GM23248 (cell line): ENCODE measurements at regions not wholly inside any gene's neighbourhood (a gene's known extent, or its start where the extent isn't known, plus 50 kb on each side); places are given as distances from the start of the nearest gene placed in this dataset.

Experiments used
- EZH2 ChIP-seq: fragments of 200-600 bp; sonication (generic); IDR thresholded peaks from 2 replicates; pipeline ENCODE4 v1.6.1; 2018; ENCODE audit warnings: antibody characterized with exemption, mild to moderate bottlenecking; ENCODE audit not compliant: insufficient read depth, poor library complexity, severe bottlenecking
- EZH2phosphoT487 ChIP-seq: fragments of 200-600 bp; sonication (generic); IDR thresholded peaks from 2 replicates; pipeline ENCODE4 v1.6.1; 2018; ENCODE audit warnings: antibody characterized with exemption, moderate library complexity, mild to moderate bottlenecking, low read depth; ENCODE audit not compliant: insufficient read depth

GRCh38 chr2:74759986-74760385, 73.9 kb upstream of the HK2 start:
- TF ChIP-seq EZH2phosphoT487 (no peak), EZH2 (no peak)
